ENCODE measurements at regions not wholly inside any gene's neighbourhood (a gene's known extent, or its start where the extent isn't known, plus 50 kb on each side); places are given as distances from the start of the nearest gene placed in this dataset.

DNA sequence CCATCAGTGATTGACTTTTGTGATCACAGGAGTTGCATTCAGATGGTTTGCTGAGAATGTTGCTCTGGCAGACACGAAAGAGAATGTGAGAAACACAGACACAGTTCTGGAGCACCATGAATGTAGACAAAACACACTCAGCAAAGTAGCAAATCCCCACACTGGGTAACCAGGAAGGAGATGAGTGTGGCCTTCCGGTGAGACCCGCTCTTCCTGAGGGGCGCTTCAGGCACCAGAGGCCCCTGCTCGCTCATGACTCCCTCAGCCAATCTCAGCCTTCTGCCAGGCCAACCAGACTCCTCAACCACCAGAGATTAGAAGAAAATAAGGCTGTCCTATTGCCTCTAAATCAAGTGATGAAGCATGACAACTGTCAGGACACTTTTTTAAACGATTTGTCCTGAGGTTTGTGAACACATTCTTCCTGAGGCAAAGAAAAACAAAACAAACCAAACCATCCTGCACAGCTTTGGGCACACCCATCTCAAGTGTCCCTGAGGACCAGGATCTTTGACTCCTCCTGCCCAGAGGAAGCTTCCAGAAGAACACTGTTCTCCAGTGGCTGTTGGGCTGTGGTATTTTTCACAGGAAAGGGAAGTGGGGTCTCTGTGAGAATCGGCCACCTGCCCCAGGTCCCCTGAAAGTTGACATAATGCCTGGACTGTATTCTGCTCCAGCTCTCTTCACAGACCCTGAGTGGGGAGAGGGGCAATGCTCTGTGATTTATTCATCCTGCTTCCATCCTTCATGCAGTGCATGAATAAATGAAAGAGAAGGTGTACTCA is 152.8 kb downstream of the BCL11A start:
- DNase-seq = no peak

GRCh38 chr2:60394463-60394862 is 159.0 kb downstream of the BCL11A start:
- no peak for DNase-seq

- no peak for DNase-seq
These were observed 161.6 kb downstream of the BCL11A start for GRCh38 chr2:60391649-60392375.

- DNase-seq = no peak
These were observed 162.2 kb downstream of the BCL11A start for GRCh38 chr2:60391230-60391629.

- no peak for DNase-seq
These were observed 167.0 kb downstream of the BCL11A start for GRCh38 chr2:60386436-60386835.

GRCh38 chr2:60385648-60386047 is 167.8 kb downstream of the BCL11A start:
- DNase-seq = no peak

GRCh38 chr2:60383401-60384143 is 169.9 kb downstream of the BCL11A start:
- no peak for DNase-seq

- DNase-seq = no peak
These were observed 173.0 kb downstream of the BCL11A start for GRCh38 chr2:60380411-60380810.

GRCh38 chr2:60379684-60380083 is 173.8 kb downstream of the BCL11A start:
- DNase-seq = no peak

DNA sequence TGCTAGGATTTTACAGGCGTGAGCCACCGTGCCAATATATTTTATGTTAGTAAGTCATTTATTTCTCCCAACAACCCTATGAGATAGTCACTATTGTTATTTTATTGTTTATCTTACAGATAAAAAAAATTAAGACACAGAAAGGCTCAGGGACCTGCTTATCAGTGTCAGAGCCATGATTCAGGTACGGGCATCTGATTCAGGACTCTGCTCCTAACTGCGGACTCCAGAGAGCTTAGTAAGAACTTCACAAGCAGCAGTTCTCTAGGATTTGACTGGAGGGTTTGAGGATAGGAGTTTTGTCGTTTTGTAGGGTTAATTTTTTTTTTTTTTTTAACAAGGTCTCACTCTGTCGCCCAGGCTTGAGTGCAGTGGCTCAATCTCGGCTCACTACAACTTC is 174.2 kb downstream of the BCL11A start:
- DNase-seq = no peak

- DNase-seq = no peak
These were observed 175.6 kb downstream of the BCL11A start for GRCh38 chr2:60377825-60378224.

- no peak for DNase-seq
These were observed 177.2 kb downstream of the BCL11A start for GRCh38 chr2:60376252-60376651.

DNA sequence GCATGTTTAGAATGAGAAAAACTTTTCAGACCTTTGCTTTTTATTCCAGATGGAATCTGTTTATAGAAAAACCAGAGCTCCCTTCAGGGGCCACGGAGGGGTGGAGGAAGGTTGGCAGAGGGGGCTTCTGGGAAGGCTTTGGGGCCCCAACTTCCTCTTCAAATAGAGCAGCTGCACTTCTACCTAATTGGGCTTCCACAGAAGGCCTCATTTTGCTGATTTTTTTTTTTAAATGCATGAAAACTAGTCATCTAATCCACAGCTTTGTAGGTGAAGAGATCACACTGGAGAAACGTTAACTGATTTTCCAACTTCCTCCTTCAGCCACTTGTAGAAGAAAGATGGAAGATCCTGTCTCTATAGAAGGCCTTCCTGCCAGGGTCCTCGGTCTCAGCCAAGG is 181.8 kb downstream of the BCL11A start:
- DNase-seq = no peak

DNA sequence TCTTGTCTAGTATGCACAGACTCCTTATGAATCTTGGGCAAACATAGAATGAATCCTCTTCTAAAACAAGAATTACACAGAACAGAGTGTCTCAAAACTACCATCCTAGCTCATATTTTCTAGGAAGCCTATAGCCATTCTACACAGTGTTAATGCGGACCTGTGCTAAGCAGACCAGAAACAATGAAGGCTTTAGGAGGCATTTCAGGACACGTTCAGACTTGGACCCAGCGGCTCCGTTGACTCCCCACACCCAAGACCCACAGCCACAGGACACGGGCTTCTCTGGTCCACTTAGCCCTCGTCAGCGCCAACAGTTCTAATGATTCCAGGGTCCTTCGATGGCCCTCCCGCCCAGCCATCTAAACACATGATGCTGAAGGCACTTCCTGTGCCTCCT is 182.2 kb downstream of the BCL11A start:
- no peak for DNase-seq

DNA sequence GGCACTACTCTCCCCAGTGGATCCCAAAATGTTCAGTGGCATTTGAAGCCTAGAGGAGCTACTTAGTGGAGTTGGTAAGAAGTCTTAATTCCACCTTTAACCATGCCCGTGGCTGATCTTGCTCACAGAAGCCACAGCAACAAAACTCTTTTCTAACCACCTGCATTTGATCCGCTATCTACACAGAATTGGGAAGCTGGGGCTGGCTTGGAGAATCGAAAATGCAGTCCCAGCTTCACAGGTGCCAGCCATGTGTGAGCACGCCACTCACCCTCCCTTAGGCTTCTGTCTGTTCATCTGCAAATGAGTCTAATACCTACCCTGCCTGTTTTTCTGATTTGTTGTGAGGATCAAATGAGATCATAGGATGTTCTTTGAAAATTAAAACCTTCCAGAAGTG is 182.6 kb downstream of the BCL11A start:
- DNase-seq = no peak

DNA sequence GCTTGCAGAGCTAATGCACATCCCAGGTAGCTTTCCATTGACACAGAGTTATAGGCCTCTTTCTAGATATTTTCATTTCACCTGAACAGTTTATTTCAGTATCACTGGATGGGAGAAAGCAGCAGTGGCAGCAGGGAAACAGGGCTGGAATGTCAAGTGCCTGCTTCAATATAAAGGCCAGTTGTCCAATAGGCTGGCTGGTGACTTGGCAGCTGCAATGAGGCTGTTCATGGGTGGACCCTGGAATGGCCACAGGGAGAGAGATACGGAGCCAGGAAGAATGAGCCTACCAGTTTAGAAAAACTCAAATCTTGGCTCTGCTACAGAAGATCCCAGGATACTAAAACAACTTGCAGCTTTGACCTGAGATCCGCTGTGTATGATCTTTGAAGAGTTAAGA is 185.0 kb downstream of the BCL11A start:
- no peak for DNase-seq

DNA sequence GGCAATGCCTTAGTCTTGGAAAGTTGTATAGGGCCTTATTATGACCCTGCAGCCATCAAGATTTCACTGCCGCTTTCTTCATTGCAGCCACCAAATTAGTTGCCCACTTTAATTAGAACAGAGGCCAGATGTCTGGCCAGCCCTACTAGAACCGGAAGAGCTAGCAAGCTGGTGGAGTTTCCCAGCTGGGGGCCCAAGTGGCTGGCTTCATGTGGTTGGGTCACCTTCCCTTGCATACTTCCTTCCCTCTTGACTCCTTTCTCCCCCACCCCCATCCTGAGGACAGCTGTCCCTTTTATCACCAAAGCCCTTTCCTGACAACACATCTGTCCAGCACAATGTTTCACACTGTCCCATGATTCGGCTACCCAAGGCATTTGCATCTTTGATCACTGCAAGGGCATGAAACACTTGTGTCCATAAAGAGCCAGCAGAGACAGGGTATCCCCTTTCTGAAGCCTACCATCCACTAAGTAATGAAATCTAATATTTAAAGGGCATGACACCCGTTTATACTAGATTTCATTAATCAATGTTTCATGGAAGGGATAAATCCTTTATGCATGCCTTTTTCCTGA is 187.2 kb downstream of the BCL11A start:
- DNase-seq = no peak

- no peak for DNase-seq
These were observed 187.9 kb downstream of the BCL11A start for GRCh38 chr2:60365556-60365955.

- no peak for DNase-seq
These were observed 189.0 kb downstream of the BCL11A start for GRCh38 chr2:60364491-60364890.

- no peak for DNase-seq
These were observed 192.0 kb downstream of the BCL11A start for GRCh38 chr2:60361498-60361897.

GRCh38 chr2:60359569-60359968 is 193.9 kb downstream of the BCL11A start:
- DNase-seq = no peak

DNA sequence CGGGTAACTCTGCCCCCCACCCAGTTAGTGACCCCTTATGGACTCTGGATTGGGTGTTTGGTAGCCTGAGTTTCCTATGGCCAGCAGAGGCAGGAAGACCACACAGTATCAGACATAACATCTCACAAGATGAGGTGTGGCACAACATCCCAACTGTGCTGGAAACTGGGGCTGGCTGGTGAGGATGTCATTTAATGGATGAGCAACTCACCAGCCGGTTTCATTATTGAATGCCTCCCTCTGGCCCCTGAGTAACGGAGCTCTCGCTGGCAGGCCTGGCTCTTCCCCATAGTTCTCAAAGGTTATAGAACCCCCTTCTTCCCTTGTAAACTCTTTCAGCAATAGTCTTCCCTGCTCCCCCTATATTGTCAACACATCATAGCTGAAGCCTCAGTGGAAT is 195.0 kb downstream of the BCL11A start:
- DNase-seq = no peak

DNA sequence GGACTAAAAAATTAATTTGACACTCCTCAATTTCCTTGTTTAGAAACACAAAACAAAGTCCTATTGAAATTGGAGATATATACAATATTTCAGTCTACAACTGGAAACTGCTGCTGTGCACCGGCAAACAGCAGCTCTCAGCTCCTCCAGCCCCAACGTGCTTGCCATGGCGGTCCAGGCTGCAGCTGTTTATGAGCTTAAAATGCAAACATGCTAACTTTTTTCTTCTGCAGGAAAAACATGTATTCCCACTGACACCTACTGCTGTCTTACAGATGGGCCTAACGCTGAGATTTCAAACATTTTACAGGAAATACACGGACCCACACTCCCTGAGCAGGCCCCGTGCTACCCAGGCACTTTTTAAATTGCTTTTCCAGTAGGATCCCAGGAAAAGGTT is 195.5 kb downstream of the BCL11A start:
- no peak for DNase-seq

- DNase-seq = no peak
These were observed 197.1 kb downstream of the BCL11A start for GRCh38 chr2:60356346-60356745.

Data from stimulated activated CD4-positive, alpha-beta T cell treated with anti-CD3 and anti-CD28 coated beads, Interleukin-1b, Interleukin-23, amount 100 ng/mL, for 48 hours (primary cell).